ENCODE measurements at regions not wholly inside any gene's neighbourhood (a gene's known extent, or its start where the extent isn't known, plus 50 kb on each side); places are given as distances from the start of the nearest gene placed in this dataset.

- H3K4me3 ChIP-seq = no peak overlapping the region
- H3K36me3 ChIP-seq = no peaks in the 10 kb centered on the region
- no peak overlapping the region for H3K27ac ChIP-seq
- WGBS, 2 donors = 77 to 81% methylated on average over 3 of the region's 3 CpGs
- no peaks in the 10 kb centered on the region for H3K27me3 ChIP-seq
- ATAC-seq = no peak
- no peak for TF ChIP-seq CTCF (IDR thresholded peaks at IDR 0.05)
- no peak for DNase-seq
- no peak for FAIRE-seq
- H3K9me3 ChIP-seq = no peaks in the 10 kb centered on the region
- no peaks in the 10 kb centered on the region for H3K4me1 ChIP-seq
- intact Hi-C loops (cut with DNase I) = no loop called here
These were observed 264.4 kb upstream of the KCNMB2 start for GRCh38 chr3:178271740-178272387.

- no peak for DNase-seq
- no peak overlapping the region for H3K27ac ChIP-seq
- no peak for ATAC-seq
- WGBS, 2 donors = 92 to 94% methylated on average over 3 of the region's 3 CpGs
- peaks cover 1 to 2% (median 2%) of the 10 kb centered on the region in 3 donors for H3K4me1 ChIP-seq
- no peak for TF ChIP-seq CTCF (IDR thresholded peaks at IDR 0.05)
- intact Hi-C loops (cut with DNase I) = no loop called here
- H3K9me3 ChIP-seq = no peaks in the 10 kb centered on the region
- FAIRE-seq = no peak
- H3K27me3 ChIP-seq = no peaks in the 10 kb centered on the region
- H3K36me3 ChIP-seq = no peaks in the 10 kb centered on the region
- H3K4me3 ChIP-seq = no peak overlapping the region
These were observed 263.4 kb upstream of the KCNMB2 start for GRCh38 chr3:178272841-178273240.

GRCh38 chr3:178274711-178275110, 261.5 kb upstream of the KCNMB2 start:
- Histone ChIP-seq H3K27me3 (no peaks in the 10 kb centered on the region), H3K4me1 (peaks cover 8 to 9% (median 9%) of the 10 kb centered on the region in 3 donors), H3K27ac (no peak overlapping the region), H3K36me3 (no peaks in the 10 kb centered on the region), H3K4me3 (no peak overlapping the region), H3K9me3 (no peaks in the 10 kb centered on the region)
- DNase-seq (no peak), ATAC-seq (no peak), FAIRE-seq (no peak)
- TF ChIP-seq CTCF (IDR thresholded peaks at IDR 0.05) = no peak
- 84 to 87% methylated on average over 4 of the region's 4 CpGs for WGBS, 2 donors
- intact Hi-C loops (cut with DNase I) = no loop called here

GRCh38 chr3:178275311-178275710, 260.9 kb upstream of the KCNMB2 start:
- H3K27me3 ChIP-seq = no peaks in the 10 kb centered on the region
- DNase-seq (no peak), ATAC-seq (no peak), FAIRE-seq (no peak)
- H3K9me3 ChIP-seq = no peaks in the 10 kb centered on the region
- no peak overlapping the region for H3K27ac ChIP-seq
- no peak for TF ChIP-seq CTCF (IDR thresholded peaks at IDR 0.05)
- peaks cover 8 to 9% (median 9%) of the 10 kb centered on the region in 3 donors for H3K4me1 ChIP-seq
- H3K4me3 ChIP-seq = no peak overlapping the region
- intact Hi-C loops (cut with DNase I) = no loop called here
- no peaks in the 10 kb centered on the region for H3K36me3 ChIP-seq

GRCh38 chr3:178275793-178276192, 260.4 kb upstream of the KCNMB2 start:
- no peaks in the 10 kb centered on the region for H3K27me3 ChIP-seq
- no peak for TF ChIP-seq CTCF (IDR thresholded peaks at IDR 0.05)
- no peak for ATAC-seq
- DNase-seq = no peak
- no peak for FAIRE-seq
- H3K4me1 ChIP-seq = peaks cover 8 to 9% (median 9%) of the 10 kb centered on the region in 3 donors
- intact Hi-C loops (cut with DNase I) = no loop called here
- H3K9me3 ChIP-seq = no peaks in the 10 kb centered on the region
- H3K4me3 ChIP-seq = no peak overlapping the region
- no peaks in the 10 kb centered on the region for H3K36me3 ChIP-seq
- WGBS, 2 donors = 82 to 93% methylated on average over 2 of the region's 2 CpGs
- no peak overlapping the region for H3K27ac ChIP-seq

Measured in pancreas (tissue), 10 donors.